Left lung (tissue), 4 donors: ENCODE measurements at regions not wholly inside any gene's neighbourhood (a gene's known extent, or its start where the extent isn't known, plus 50 kb on each side); places are given as distances from the start of the nearest gene placed in this dataset.
A peak's percentile ranks its signal among the peaks of the same experiment; 100 is the strongest.
"Not testable (repeated sequence)": the region's sequence is repeated elsewhere in the genome, so short reads cannot be mapped to it uniquely, and the experiment has no call there.

Source experiments
- ATAC-seq: fragments of 200-7000 bp; cut with Tn5 transposase; one replicate; pipeline ENCODE4 v1.9.1; 2020; ENCODE audit warnings: moderate library complexity
- DNase-seq, 4 donors: peaks; one replicate each; pipeline ENCODE4 v3.0.0-alpha.2; 2013 to 2020
- H3K27ac ChIP-seq, 2 donors: fragments of 200-600 bp; sonication (generic) in 1 of 2; one replicate each; pipeline versions ENCODE4 v1.5.0 to v1.8.0; 2020 to 2021
- H3K27me3 ChIP-seq, 2 donors: fragments of 200-600 bp; sonication (generic) in 1 of 2; one replicate each; pipeline versions ENCODE4 v1.5.0 to v1.8.0; 2020 to 2021
- H3K36me3 ChIP-seq, 2 donors: fragments of 200-600 bp; sonication (generic) in 1 of 2; one replicate each; pipeline versions ENCODE4 v1.5.0 to v1.8.0; 2020 to 2021
- H3K4me1 ChIP-seq, 2 donors: fragments of 200-600 bp; one replicate each; pipeline ENCODE4 v1.8.0; 2021
- H3K4me3 ChIP-seq, 2 donors: fragments of 200-600 bp; sonication (generic) in 1 of 2; one replicate each; pipeline versions ENCODE4 v1.5.0 to v1.8.0; 2020 to 2021; ENCODE audit warnings: mild to moderate bottlenecking in 1 of 2
- H3K9me3 ChIP-seq, 2 donors: fragments of 200-600 bp; sonication (generic) in 1 of 2; one replicate each; pipeline versions ENCODE4 v1.5.0 to v1.8.0; 2020 to 2021
- CTCF ChIP-seq, 2 donors: fragments of 200-600 bp; sonication (generic) in 1 of 2; IDR thresholded peaks; one replicate each; pipeline versions ENCODE4 v1.5.0 to v1.8.0; 2021; ENCODE audit warnings: antibody characterized with exemption in 2 of 2
- intact Hi-C, 2 donors: fragments of 100-400 bp; cut with DNase I; formaldehyde crosslinking; loops; one replicate each; pipeline versions ENCODE4 v1.11.2 to v1.14.2; 2022
- donor health status: DM: no; HTN: yes; CAD: no.
- donor health status: DM: no; HTN: no; CAD: no.

- no peak for DNase-seq
- H3K36me3 ChIP-seq = no peaks in the 10 kb centered on the region
- no peak for ATAC-seq
- no peaks in the 10 kb centered on the region for H3K9me3 ChIP-seq
- TF ChIP-seq CTCF (IDR thresholded peaks at IDR 0.05) = no peak
- H3K4me3 ChIP-seq = no peak overlapping the region
- no peak overlapping the region for H3K27ac ChIP-seq
- H3K4me1 ChIP-seq = no peaks in the 10 kb centered on the region
- no peaks in the 10 kb centered on the region for H3K27me3 ChIP-seq
- intact Hi-C loops = no loop called here
Measured at GRCh38 chr3:56955492-56956111, 104.9 kb upstream of the SPATA12 start.

- intact Hi-C loops = no loop called here
- DNase-seq (no peak), ATAC-seq (no peak)
- Histone ChIP-seq H3K4me3 (no peak overlapping the region), H3K27ac (no peak overlapping the region), H3K4me1 (no peaks in the 10 kb centered on the region), H3K9me3 (no peaks in the 10 kb centered on the region), H3K36me3 (no peaks in the 10 kb centered on the region), H3K27me3 (no peaks in the 10 kb centered on the region)
- TF ChIP-seq CTCF (IDR thresholded peaks at IDR 0.05) = no peak
Measured at GRCh38 chr3:56954125-56954524, 106.3 kb upstream of the SPATA12 start.

DNA sequence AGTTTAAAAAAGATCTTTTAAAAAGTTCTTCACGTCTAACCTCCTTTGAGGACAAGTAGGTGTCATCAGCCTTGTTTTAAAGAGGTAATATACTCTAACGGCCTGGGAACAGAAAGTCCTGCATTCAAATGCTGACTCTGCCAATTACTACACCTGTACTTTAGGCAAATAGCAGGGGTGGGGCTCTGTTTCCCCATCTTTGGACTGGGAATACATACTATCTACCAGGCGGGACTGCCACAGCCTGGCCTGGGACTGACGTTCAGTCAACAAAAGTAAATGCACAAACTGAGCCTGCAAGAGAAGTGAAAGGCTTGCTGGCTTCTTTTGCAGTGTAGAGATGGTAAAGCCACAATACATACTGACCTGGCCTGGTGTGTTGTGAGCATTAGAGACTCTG, 107.6 kb upstream of the SPATA12 start:
- H3K27me3 ChIP-seq = no peaks in the 10 kb centered on the region
- intact Hi-C loops = no loop called here
- no peak for DNase-seq
- no peak overlapping the region for H3K4me3 ChIP-seq
- ATAC-seq = no peak
- no peaks in the 10 kb centered on the region for H3K36me3 ChIP-seq
- no peaks in the 10 kb centered on the region for H3K4me1 ChIP-seq
- no peaks in the 10 kb centered on the region for H3K9me3 ChIP-seq
- TF ChIP-seq CTCF (IDR thresholded peaks at IDR 0.05) = no peak
- no peak overlapping the region for H3K27ac ChIP-seq

GRCh38 chr3:56952061-56952460, 108.4 kb upstream of the SPATA12 start:
- no peaks in the 10 kb centered on the region for H3K27me3 ChIP-seq
- H3K4me1 ChIP-seq = no peaks in the 10 kb centered on the region
- H3K27ac ChIP-seq = no peak overlapping the region
- H3K9me3 ChIP-seq = no peaks in the 10 kb centered on the region
- peak in 2 of 4 donors; percentile 25 to 31 for DNase-seq
- no peaks in the 10 kb centered on the region for H3K36me3 ChIP-seq
- no peak for ATAC-seq
- H3K4me3 ChIP-seq = no peak overlapping the region
- intact Hi-C loops = no loop called here
- TF ChIP-seq CTCF (IDR thresholded peaks at IDR 0.05) = no peak

- TF ChIP-seq CTCF (IDR thresholded peaks at IDR 0.05) = no peak
- H3K9me3 ChIP-seq = peaks cover 0 to under 1% of the 10 kb centered on the region in 2 donors
- ATAC-seq = no peak
- H3K4me3 ChIP-seq = no peak overlapping the region
- no peaks in the 10 kb centered on the region for H3K36me3 ChIP-seq
- no peak overlapping the region for H3K27ac ChIP-seq
- no peaks in the 10 kb centered on the region for H3K27me3 ChIP-seq
- peak in 1 of 4 donors; percentile 32 for DNase-seq
- intact Hi-C loops = no loop called here
- no peaks in the 10 kb centered on the region for H3K4me1 ChIP-seq
Measured at GRCh38 chr3:56951366-56951765, 109.1 kb upstream of the SPATA12 start.

GRCh38 chr3:56945378-56945777, 115.1 kb upstream of the SPATA12 start:
- H3K36me3 ChIP-seq, DNase-seq, H3K27me3 ChIP-seq, intact Hi-C loops, H3K27ac ChIP-seq, H3K4me3 ChIP-seq, ATAC-seq, H3K4me1 ChIP-seq, H3K9me3 ChIP-seq: not testable (repeated sequence)
